ENCODE measurements at regions not wholly inside any gene's neighbourhood (a gene's known extent, or its start where the extent isn't known, plus 50 kb on each side); places are given as distances from the start of the nearest gene placed in this dataset.

GRCh38 chr6:147805155-147805554 is 296.7 kb downstream of the SAMD5 start:
- DNase-seq (no peak), ATAC-seq (ENCODE audit: insufficient read depth, low read depth) (no peak)
- no peak overlapping the region for H2AFZ ChIP-seq (ENCODE audit: low read depth, low read length)
- no peak overlapping the region for H3K9ac ChIP-seq (ENCODE audit: low read depth, low read length)
- no peak overlapping the region for H3K4me2 ChIP-seq (ENCODE audit: insufficient read depth, low read length)
- H3K4me3 ChIP-seq (ENCODE audit: low read depth in 1 of 2, low read length in 2 of 2), result no peak overlapping the region
- no peaks in the 10 kb centered on the region for H3K36me3 ChIP-seq (ENCODE audit: insufficient read depth, low read length)
- no peak overlapping the region for H3K27ac ChIP-seq (ENCODE audit: low read length)
- no peaks in the 10 kb centered on the region for H3K79me2 ChIP-seq (ENCODE audit: insufficient read depth, low read length)
- H3K9me3 ChIP-seq (ENCODE audit: insufficient read depth, low read length, severe bottlenecking), result peaks cover 5% of the 10 kb centered on the region
- no peaks in the 10 kb centered on the region for H4K20me1 ChIP-seq (ENCODE audit: insufficient read depth, low read length)
- H3K27me3 ChIP-seq (ENCODE audit: insufficient read depth, low read length, poor library complexity), result no peaks in the 10 kb centered on the region
- TF ChIP-seq, protein P1, sequence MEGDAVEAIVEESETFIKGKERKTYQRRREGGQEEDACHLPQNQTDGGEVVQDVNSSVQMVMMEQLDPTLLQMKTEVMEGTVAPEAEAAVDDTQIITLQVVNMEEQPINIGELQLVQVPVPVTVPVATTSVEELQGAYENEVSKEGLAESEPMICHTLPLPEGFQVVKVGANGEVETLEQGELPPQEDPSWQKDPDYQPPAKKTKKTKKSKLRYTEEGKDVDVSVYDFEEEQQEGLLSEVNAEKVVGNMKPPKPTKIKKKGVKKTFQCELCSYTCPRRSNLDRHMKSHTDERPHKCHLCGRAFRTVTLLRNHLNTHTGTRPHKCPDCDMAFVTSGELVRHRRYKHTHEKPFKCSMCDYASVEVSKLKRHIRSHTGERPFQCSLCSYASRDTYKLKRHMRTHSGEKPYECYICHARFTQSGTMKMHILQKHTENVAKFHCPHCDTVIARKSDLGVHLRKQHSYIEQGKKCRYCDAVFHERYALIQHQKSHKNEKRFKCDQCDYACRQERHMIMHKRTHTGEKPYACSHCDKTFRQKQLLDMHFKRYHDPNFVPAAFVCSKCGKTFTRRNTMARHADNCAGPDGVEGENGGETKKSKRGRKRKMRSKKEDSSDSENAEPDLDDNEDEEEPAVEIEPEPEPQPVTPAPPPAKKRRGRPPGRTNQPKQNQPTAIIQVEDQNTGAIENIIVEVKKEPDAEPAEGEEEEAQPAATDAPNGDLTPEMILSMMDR (IDR thresholded peaks at IDR 0.05; ENCODE audit: borderline replicate concordance, extremely low read depth, low read length, poor library complexity, severe bottlenecking), result no peak
- TF ChIP-seq EZH2 (IDR thresholded peaks at IDR 0.05; ENCODE audit: borderline replicate concordance, low read depth, low read length, severe bottlenecking), result no peak
- H3K4me1 ChIP-seq (ENCODE audit: insufficient read depth, low read length), result peaks cover 2% of the 10 kb centered on the region; the same call in 1 of the 2 replicates

DNA sequence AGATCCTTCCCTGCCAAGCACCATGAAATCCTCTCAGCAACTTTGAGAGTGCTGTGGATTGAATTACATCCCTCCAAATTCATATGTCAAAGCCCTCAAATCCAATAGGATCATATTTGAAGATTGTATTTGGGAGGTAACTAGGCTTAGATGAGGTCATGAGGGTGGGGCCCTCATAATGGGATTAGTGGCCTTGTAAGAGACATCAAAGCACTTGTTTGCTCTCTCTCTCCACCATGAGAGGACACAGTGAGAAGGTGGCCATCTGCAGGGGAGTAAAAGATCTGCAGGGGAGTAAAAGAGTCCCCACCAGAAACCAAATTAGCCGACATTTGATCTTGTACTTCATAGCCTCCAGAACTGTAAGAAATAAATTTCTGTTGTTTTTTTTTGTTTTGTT is 298.2 kb downstream of the SAMD5 start:
- peaks cover 5% of the 10 kb centered on the region for H3K9me3 ChIP-seq (ENCODE audit: insufficient read depth, low read length, severe bottlenecking)
- no peak for TF ChIP-seq EZH2 (IDR thresholded peaks at IDR 0.05; ENCODE audit: borderline replicate concordance, low read depth, low read length, severe bottlenecking)
- TF ChIP-seq, protein P1 (IDR thresholded peaks at IDR 0.05; ENCODE audit: borderline replicate concordance, extremely low read depth, low read length, poor library complexity, severe bottlenecking), result no peak
- no peaks in the 10 kb centered on the region for H4K20me1 ChIP-seq (ENCODE audit: insufficient read depth, low read length)
- no peak overlapping the region for H3K27ac ChIP-seq (ENCODE audit: low read length)
- H3K27me3 ChIP-seq (ENCODE audit: insufficient read depth, low read length, poor library complexity), result no peaks in the 10 kb centered on the region
- ATAC-seq (ENCODE audit: insufficient read depth, low read depth), result no peak
- H3K4me2 ChIP-seq (ENCODE audit: insufficient read depth, low read length), result no peak overlapping the region
- no peak for DNase-seq
- H3K36me3 ChIP-seq (ENCODE audit: insufficient read depth, low read length), result no peaks in the 10 kb centered on the region
- H3K79me2 ChIP-seq (ENCODE audit: insufficient read depth, low read length), result no peaks in the 10 kb centered on the region
- no peak overlapping the region for H2AFZ ChIP-seq (ENCODE audit: low read depth, low read length)
- no peak overlapping the region for H3K4me3 ChIP-seq (ENCODE audit: low read depth in 1 of 2, low read length in 2 of 2)
- no peak overlapping the region for H3K9ac ChIP-seq (ENCODE audit: low read depth, low read length)
- peaks cover 2% of the 10 kb centered on the region; the same call in 1 of the 2 replicates for H3K4me1 ChIP-seq (ENCODE audit: insufficient read depth, low read length)

DNA sequence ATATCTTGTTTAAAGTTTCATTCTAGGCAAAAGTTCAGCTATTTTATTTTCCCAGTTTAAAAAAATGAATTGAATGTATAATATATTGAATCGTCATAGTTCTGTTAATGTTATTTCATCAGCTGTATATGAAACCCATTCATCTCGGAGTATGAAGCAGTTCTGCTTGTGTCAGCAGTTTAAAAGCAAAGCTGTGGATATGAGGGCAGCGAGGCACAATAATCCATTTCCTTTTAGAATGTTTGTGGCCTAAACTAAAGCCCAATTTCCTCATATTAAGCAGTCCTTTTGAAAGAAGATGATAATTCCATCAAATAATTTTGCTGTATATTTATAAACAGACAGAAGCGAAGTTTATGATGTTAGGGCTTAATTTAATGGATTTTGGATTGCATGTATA is 300.1 kb downstream of the SAMD5 start:
- Histone ChIP-seq H3K36me3 (ENCODE audit: insufficient read depth, low read length) (no peaks in the 10 kb centered on the region), H3K27me3 (ENCODE audit: insufficient read depth, low read length, poor library complexity) (no peaks in the 10 kb centered on the region), H3K27ac (ENCODE audit: low read length) (no peak overlapping the region), H4K20me1 (ENCODE audit: insufficient read depth, low read length) (no peaks in the 10 kb centered on the region), H3K4me2 (ENCODE audit: insufficient read depth, low read length) (no peak overlapping the region), H3K79me2 (ENCODE audit: insufficient read depth, low read length) (no peaks in the 10 kb centered on the region), H3K9me3 (ENCODE audit: insufficient read depth, low read length, severe bottlenecking) (peaks cover 5% of the 10 kb centered on the region), H3K9ac (ENCODE audit: low read depth, low read length) (no peak overlapping the region), H3K4me3 (ENCODE audit: low read depth in 1 of 2, low read length in 2 of 2) (no peak overlapping the region), H2AFZ (ENCODE audit: low read depth, low read length) (no peak overlapping the region), H3K4me1 (ENCODE audit: insufficient read depth, low read length) (peaks cover 2% of the 10 kb centered on the region; the same call in 1 of the 2 replicates)
- TF ChIP-seq, protein P1 (IDR thresholded peaks at IDR 0.05; ENCODE audit: borderline replicate concordance, extremely low read depth, low read length, poor library complexity, severe bottlenecking), result no peak
- TF ChIP-seq EZH2 (IDR thresholded peaks at IDR 0.05; ENCODE audit: borderline replicate concordance, low read depth, low read length, severe bottlenecking), result no peak
- DNase-seq, result no peak
- ATAC-seq (ENCODE audit: insufficient read depth, low read depth), result no peak
